GM23338 (cell line): ENCODE measurements at regions not wholly inside any gene's neighbourhood (a gene's known extent, or its start where the extent isn't known, plus 50 kb on each side); places are given as distances from the start of the nearest gene placed in this dataset.

Experiments used
- ATAC-seq: fragments of 200-7000 bp; cut with Tn5 transposase; 3 replicates; pipeline ENCODE4 v1.9.1; 2020
- DNase-seq: peaks from one replicate; pipeline ENCODE4 v3.0.0-alpha.2; 2015; ENCODE audit warnings: low spot score
- H2AFZ ChIP-seq: fragments of 200-600 bp; sonication (generic); 2 replicates; pipeline ENCODE4 v1.8.0; 2016; ENCODE audit warnings: antibody characterized with exemption, mild to moderate bottlenecking, moderate library complexity
- H3F3A ChIP-seq: fragments of 200-600 bp; sonication (generic); replicated peaks from 2 replicates; pipeline ENCODE4 v1.8.0; 2017; ENCODE audit warnings: antibody characterized with exemption, mixed run types, low read depth
- H3K27ac ChIP-seq: fragments of 200-600 bp; sonication (generic); 2 replicates; pipeline ENCODE4 v1.6.1; 2016; ENCODE audit warnings: low read depth
- H3K27me3 ChIP-seq: fragments of 200-600 bp; sonication (generic); 2 replicates; pipeline ENCODE4 v1.8.0; 2016; ENCODE audit warnings: mild to moderate bottlenecking, mixed run types, moderate library complexity; ENCODE audit not compliant: insufficient read depth
- H3K36me3 ChIP-seq: fragments of 200-600 bp; sonication (generic); 2 replicates; pipeline ENCODE4 v1.8.0; 2016; ENCODE audit warnings: mild to moderate bottlenecking; ENCODE audit not compliant: insufficient read depth
- H3K4me1 ChIP-seq: fragments of 200-600 bp; sonication (generic); 2 replicates; pipeline ENCODE4 v1.8.0; 2016; ENCODE audit warnings: mild to moderate bottlenecking, moderate library complexity; ENCODE audit not compliant: insufficient read depth
- H3K4me2 ChIP-seq: fragments of 200-600 bp; sonication (generic); 2 replicates; pipeline ENCODE4 v1.7.1; 2017; ENCODE audit warnings: mixed run types
- H3K4me3 ChIP-seq: fragments of 200-600 bp; sonication (generic); 2 replicates; pipeline ENCODE4 v1.6.1; 2016; ENCODE audit warnings: mixed run types
- H3K79me2 ChIP-seq: fragments of 200-600 bp; sonication (generic); replicated peaks from 2 replicates; pipeline ENCODE4 v1.8.0; 2017; ENCODE audit warnings: mild to moderate bottlenecking; ENCODE audit not compliant: insufficient read depth
- H3K9me2 ChIP-seq: fragments of 200-600 bp; sonication (generic); 2 replicates; pipeline ENCODE4 v1.8.0; 2017; ENCODE audit not compliant: insufficient read depth
- H4K20me1 ChIP-seq: fragments of 200-600 bp; sonication (generic); replicated peaks from 2 replicates; pipeline ENCODE4 v1.8.0; 2017; ENCODE audit warnings: mild to moderate bottlenecking; ENCODE audit not compliant: insufficient read depth
- H3K27ac Mint-ChIP-seq: 2 replicates; pipeline ENCODE4 v1.8.0; 2020; ENCODE audit warnings: inconsistent platforms, mild to moderate bottlenecking, moderate library complexity, mixed read lengths
- H3K27me3 Mint-ChIP-seq: 3 replicates; pipeline ENCODE4 v1.8.0; 2022; ENCODE audit warnings: low read depth, mild to moderate bottlenecking, moderate library complexity, mixed read lengths, inconsistent platforms; ENCODE audit not compliant: insufficient read depth, poor library complexity
- H3K36me3 Mint-ChIP-seq: 3 replicates; pipeline ENCODE4 v1.8.0; 2021; ENCODE audit warnings: low read depth, mild to moderate bottlenecking, inconsistent platforms, moderate library complexity, mixed read lengths
- H3K4me1 Mint-ChIP-seq: 3 replicates; pipeline ENCODE4 v1.8.0; 2020; ENCODE audit warnings: mild to moderate bottlenecking, inconsistent platforms, mixed read lengths
- H3K4me3 Mint-ChIP-seq: 3 replicates; pipeline ENCODE4 v1.8.0; 2021; ENCODE audit warnings: moderate library complexity, mild to moderate bottlenecking, inconsistent platforms, mixed read lengths
- H3K9me3 Mint-ChIP-seq: 3 replicates; pipeline ENCODE4 v1.8.0; 2020; ENCODE audit warnings: moderate library complexity, mild to moderate bottlenecking, inconsistent platforms, mixed read lengths
- CREB1 ChIP-seq: fragments of 250-450 bp; sonication (Bioruptor Pico); IDR thresholded peaks from 2 replicates; pipeline ENCODE4 v1.5.0; 2020; ENCODE audit warnings: low read depth, mild to moderate bottlenecking, moderate library complexity
- CTCF ChIP-seq, 2 experiments: fragments of 200-600 bp in 1 of 2; sonication (generic) in 1 of 2; conservative IDR thresholded peaks; 2 replicates each; pipeline versions ENCODE4 v1.5.1 to v1.6.1; 2016 to 2017; ENCODE audit warnings: antibody characterized with exemption in 2 of 2, low read depth in 2 of 2, mild to moderate bottlenecking in 2 of 2, moderate library complexity in 1 of 2
- ETS1 ChIP-seq: IDR thresholded peaks from 2 replicates; pipeline ENCODE4 v1.6.1; 2016; ENCODE audit warnings: antibody characterized with exemption
- EZH2 ChIP-seq: fragments of 200-600 bp; sonication (generic); IDR thresholded peaks from one replicate; pipeline ENCODE4 v1.8.0; 2017; ENCODE audit warnings: antibody characterized with exemption, mild to moderate bottlenecking, low read depth; ENCODE audit not compliant: unreplicated experiment
- EZH2phosphoT487 ChIP-seq: fragments of 200-600 bp; sonication (generic); IDR thresholded peaks from one replicate; pipeline ENCODE4 v1.8.1; 2018; ENCODE audit warnings: antibody characterized with exemption; ENCODE audit not compliant: unreplicated experiment
- JUNB ChIP-seq: IDR thresholded peaks from one replicate; pipeline ENCODE4 v1.6.1; 2016; ENCODE audit warnings: antibody characterized with exemption; ENCODE audit not compliant: unreplicated experiment
- NANOG ChIP-seq: IDR thresholded peaks from 2 replicates; pipeline ENCODE4 v1.6.1; 2016; ENCODE audit warnings: antibody characterized with exemption, borderline replicate concordance
- POLR2AphosphoS5 ChIP-seq: IDR thresholded peaks from 2 replicates; pipeline ENCODE4 v1.6.1; 2016; ENCODE audit warnings: antibody characterized with exemption, low read depth
- STAT1 ChIP-seq: IDR thresholded peaks from one replicate; pipeline ENCODE4 v1.6.1; 2016; ENCODE audit warnings: antibody characterized with exemption; ENCODE audit not compliant: unreplicated experiment
- ZNF114 ChIP-seq: fragments of 250-450 bp; sonication (Bioruptor Pico); IDR thresholded peaks from 2 replicates; pipeline ENCODE4 v1.5.0; 2020; ENCODE audit warnings: mild to moderate bottlenecking, moderate library complexity
- ZNF331 ChIP-seq: fragments of 250-450 bp; sonication (Bioruptor Pico); IDR thresholded peaks from 2 replicates; pipeline ENCODE4 v1.5.0; 2020; ENCODE audit warnings: low read depth, mild to moderate bottlenecking, moderate library complexity
- TF ChIP-seq, protein P1 (sequence below): IDR thresholded peaks from one replicate; pipeline ENCODE4 v1.6.1; 2018; ENCODE audit warnings: antibody characterized with exemption; ENCODE audit not compliant: unreplicated experiment
- TF ChIP-seq, protein P2 (sequence below): fragments of 250-450 bp; sonication (Bioruptor Pico); IDR thresholded peaks from 2 replicates; pipeline ENCODE4 v1.5.0; 2020; ENCODE audit warnings: mild to moderate bottlenecking, moderate library complexity

GRCh38 chr14:22341049-22341448, 248.0 kb downstream of the DAD1 start:
- Mint-ChIP-seq H3K27me3 (no peaks in the 10 kb centered on the region), H3K4me1 (no peaks in the 10 kb centered on the region; the same call in 2 of the 3 replicates), H3K9me3 (peaks cover 34% of the 10 kb centered on the region), H3K36me3 (peaks cover 24% of the 10 kb centered on the region), H3K4me3 (no peak overlapping the region), H3K27ac (no peak overlapping the region)
- Histone ChIP-seq H2AFZ (no peak overlapping the region), H3K4me1 (no peaks in the 10 kb centered on the region), H3F3A (no peaks in the 10 kb centered on the region), H4K20me1 (no peaks in the 10 kb centered on the region), H3K9me2 (peaks cover 10% of the 10 kb centered on the region; the same call in 1 of the 2 replicates), H3K27ac (no peak overlapping the region), H3K79me2 (no peaks in the 10 kb centered on the region), H3K27me3 (no peaks in the 10 kb centered on the region), H3K4me2 (no peak overlapping the region), H3K36me3 (peaks cover 12% of the 10 kb centered on the region; the same call in 1 of the 2 replicates), H3K4me3 (no peak overlapping the region)
- no peak for DNase-seq
- no peak for ATAC-seq
- TF ChIP-seq STAT1 = no peak
- no peak for TF ChIP-seq ZNF114
- TF ChIP-seq NANOG = no peak
- no peak for TF ChIP-seq EZH2phosphoT487
- TF ChIP-seq, protein P1, sequence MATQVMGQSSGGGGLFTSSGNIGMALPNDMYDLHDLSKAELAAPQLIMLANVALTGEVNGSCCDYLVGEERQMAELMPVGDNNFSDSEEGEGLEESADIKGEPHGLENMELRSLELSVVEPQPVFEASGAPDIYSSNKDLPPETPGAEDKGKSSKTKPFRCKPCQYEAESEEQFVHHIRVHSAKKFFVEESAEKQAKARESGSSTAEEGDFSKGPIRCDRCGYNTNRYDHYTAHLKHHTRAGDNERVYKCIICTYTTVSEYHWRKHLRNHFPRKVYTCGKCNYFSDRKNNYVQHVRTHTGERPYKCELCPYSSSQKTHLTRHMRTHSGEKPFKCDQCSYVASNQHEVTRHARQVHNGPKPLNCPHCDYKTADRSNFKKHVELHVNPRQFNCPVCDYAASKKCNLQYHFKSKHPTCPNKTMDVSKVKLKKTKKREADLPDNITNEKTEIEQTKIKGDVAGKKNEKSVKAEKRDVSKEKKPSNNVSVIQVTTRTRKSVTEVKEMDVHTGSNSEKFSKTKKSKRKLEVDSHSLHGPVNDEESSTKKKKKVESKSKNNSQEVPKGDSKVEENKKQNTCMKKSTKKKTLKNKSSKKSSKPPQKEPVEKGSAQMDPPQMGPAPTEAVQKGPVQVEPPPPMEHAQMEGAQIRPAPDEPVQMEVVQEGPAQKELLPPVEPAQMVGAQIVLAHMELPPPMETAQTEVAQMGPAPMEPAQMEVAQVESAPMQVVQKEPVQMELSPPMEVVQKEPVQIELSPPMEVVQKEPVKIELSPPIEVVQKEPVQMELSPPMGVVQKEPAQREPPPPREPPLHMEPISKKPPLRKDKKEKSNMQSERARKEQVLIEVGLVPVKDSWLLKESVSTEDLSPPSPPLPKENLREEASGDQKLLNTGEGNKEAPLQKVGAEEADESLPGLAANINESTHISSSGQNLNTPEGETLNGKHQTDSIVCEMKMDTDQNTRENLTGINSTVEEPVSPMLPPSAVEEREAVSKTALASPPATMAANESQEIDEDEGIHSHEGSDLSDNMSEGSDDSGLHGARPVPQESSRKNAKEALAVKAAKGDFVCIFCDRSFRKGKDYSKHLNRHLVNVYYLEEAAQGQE = no peak
- TF ChIP-seq POLR2AphosphoS5 = no peak
- TF ChIP-seq ZNF331 = no peak
- TF ChIP-seq CTCF (conservative IDR thresholded peaks at IDR 0.05; ENCODE audit: low read depth in 2 of 2) = no peak
- TF ChIP-seq, protein P2, sequence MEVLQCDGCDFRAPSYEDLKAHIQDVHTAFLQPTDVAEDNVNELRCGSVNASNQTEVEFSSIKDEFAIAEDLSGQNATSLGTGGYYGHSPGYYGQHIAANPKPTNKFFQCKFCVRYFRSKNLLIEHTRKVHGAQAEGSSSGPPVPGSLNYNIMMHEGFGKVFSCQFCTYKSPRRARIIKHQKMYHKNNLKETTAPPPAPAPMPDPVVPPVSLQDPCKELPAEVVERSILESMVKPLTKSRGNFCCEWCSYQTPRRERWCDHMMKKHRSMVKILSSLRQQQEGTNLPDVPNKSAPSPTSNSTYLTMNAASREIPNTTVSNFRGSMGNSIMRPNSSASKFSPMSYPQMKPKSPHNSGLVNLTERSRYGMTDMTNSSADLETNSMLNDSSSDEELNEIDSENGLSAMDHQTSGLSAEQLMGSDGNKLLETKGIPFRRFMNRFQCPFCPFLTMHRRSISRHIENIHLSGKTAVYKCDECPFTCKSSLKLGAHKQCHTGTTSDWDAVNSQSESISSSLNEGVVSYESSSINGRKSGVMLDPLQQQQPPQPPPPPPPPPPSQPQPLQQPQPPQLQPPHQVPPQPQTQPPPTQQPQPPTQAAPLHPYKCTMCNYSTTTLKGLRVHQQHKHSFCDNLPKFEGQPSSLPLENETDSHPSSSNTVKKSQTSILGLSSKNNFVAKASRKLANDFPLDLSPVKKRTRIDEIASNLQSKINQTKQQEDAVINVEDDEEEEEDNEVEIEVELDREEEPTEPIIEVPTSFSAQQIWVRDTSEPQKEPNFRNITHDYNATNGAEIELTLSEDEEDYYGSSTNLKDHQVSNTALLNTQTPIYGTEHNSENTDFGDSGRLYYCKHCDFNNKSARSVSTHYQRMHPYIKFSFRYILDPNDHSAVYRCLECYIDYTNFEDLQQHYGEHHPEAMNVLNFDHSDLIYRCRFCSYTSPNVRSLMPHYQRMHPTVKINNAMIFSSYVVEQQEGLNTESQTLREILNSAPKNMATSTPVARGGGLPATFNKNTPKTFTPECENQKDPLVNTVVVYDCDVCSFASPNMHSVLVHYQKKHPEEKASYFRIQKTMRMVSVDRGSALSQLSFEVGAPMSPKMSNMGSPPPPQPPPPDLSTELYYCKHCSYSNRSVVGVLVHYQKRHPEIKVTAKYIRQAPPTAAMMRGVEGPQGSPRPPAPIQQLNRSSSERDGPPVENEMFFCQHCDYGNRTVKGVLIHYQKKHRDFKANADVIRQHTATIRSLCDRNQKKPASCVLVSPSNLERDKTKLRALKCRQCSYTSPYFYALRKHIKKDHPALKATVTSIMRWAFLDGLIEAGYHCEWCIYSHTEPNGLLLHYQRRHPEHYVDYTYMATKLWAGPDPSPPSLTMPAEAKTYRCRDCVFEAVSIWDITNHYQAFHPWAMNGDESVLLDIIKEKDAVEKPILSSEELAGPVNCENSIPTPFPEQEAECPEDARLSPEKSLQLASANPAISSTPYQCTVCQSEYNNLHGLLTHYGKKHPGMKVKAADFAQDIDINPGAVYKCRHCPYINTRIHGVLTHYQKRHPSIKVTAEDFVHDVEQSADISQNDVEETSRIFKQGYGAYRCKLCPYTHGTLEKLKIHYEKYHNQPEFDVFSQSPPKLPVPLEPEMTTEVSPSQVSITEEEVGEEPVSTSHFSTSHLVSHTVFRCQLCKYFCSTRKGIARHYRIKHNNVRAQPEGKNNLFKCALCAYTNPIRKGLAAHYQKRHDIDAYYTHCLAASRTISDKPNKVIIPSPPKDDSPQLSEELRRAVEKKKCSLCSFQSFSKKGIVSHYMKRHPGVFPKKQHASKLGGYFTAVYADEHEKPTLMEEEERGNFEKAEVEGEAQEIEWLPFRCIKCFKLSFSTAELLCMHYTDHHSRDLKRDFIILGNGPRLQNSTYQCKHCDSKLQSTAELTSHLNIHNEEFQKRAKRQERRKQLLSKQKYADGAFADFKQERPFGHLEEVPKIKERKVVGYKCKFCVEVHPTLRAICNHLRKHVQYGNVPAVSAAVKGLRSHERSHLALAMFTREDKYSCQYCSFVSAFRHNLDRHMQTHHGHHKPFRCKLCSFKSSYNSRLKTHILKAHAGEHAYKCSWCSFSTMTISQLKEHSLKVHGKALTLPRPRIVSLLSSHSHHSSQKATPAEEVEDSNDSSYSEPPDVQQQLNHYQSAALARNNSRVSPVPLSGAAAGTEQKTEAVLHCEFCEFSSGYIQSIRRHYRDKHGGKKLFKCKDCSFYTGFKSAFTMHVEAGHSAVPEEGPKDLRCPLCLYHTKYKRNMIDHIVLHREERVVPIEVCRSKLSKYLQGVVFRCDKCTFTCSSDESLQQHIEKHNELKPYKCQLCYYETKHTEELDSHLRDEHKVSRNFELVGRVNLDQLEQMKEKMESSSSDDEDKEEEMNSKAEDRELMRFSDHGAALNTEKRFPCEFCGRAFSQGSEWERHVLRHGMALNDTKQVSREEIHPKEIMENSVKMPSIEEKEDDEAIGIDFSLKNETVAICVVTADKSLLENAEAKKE (CRISPR knock-in tag) = no peak
- no peak for TF ChIP-seq CREB1 (CRISPR knock-in tag)
- no peak for TF ChIP-seq ETS1
- no peak for TF ChIP-seq EZH2
- no peak for TF ChIP-seq JUNB
